RWPE1 (cell line): ENCODE measurements at regions not wholly inside any gene's neighbourhood (a gene's known extent, or its start where the extent isn't known, plus 50 kb on each side); places are given as distances from the start of the nearest gene placed in this dataset.
"Not testable (repeated sequence)": the region's sequence is repeated elsewhere in the genome, so short reads cannot be mapped to it uniquely, and the experiment has no call there.

ENCODE experiments used
- CTCF ChIA-PET: fragments of 350-600 bp; sonication (Branson Sonifier 250); formaldehyde crosslinking; extraction: SDS; loops from one replicate; lab custom pipeline; 2021; lab: Yijun Ruan, JAX
- POLR2A ChIA-PET: fragments of 400-600 bp; formaldehyde crosslinking; extraction: SDS; loops from one replicate; lab custom pipeline; 2020; ENCODE audit warnings: antibody characterized with exemption; ENCODE audit not compliant: low non-redundant PET; lab: Yijun Ruan, JAX
- DNase-seq: peaks from one replicate; pipeline ENCODE4 v3.0.0; 2012; ENCODE audit warnings: low spot score
- H3K27ac ChIP-seq: fragments of 450-650 bp; 2 replicates; pipeline ENCODE4 v1.5.1; 2017
- CTCF ChIP-seq: fragments of 450-650 bp; conservative IDR thresholded peaks from 2 replicates; pipeline ENCODE4 v1.5.1; 2017; ENCODE audit warnings: low read depth, mild to moderate bottlenecking

- POLR2A ChIA-PET, result no interaction called here
- H3K27ac ChIP-seq, result no peak overlapping the region
- no peak for DNase-seq
- TF ChIP-seq CTCF, result no peak
- CTCF ChIA-PET, result interaction anchor here (0.6 to 0.9 kb wide), 2 partner anchors 59 to 115 kb away, joined by 3 read pairs; no protein-coding TSS in a partner anchor
Measured at GRCh38 chr15:68494573-68495110, 62.7 kb upstream of the ITGA11 start.

GRCh38 chr15:68495221-68495950, 63.4 kb upstream of the ITGA11 start:
- DNase-seq, result no peak
- H3K27ac ChIP-seq, result no peak overlapping the region
- TF ChIP-seq CTCF, result no peak
- CTCF ChIA-PET, result interaction anchor here (0.6 to 0.9 kb wide), 4 partner anchors 59 to 277 kb away, joined by 3 to 6 read pairs (median 4); no protein-coding TSS in a partner anchor
- POLR2A ChIA-PET, result no interaction called here

- POLR2A ChIA-PET, result no interaction called here
- no peak for TF ChIP-seq CTCF
- no peak overlapping the region for H3K27ac ChIP-seq
- DNase-seq, result no peak
- CTCF ChIA-PET, result interaction anchor here (0.6 kb wide), 1 partner anchor 277 kb away, joined by 6 read pairs; no protein-coding TSS in a partner anchor
Measured at GRCh38 chr15:68495981-68496705, 64.2 kb upstream of the ITGA11 start.

GRCh38 chr15:68496751-68497150, 64.8 kb upstream of the ITGA11 start:
- POLR2A ChIA-PET, H3K27ac ChIP-seq, CTCF ChIA-PET, DNase-seq: not testable (repeated sequence)

GRCh38 chr15:68497206-68497910, 65.4 kb upstream of the ITGA11 start:
- no peak for DNase-seq
- no peak for TF ChIP-seq CTCF
- POLR2A ChIA-PET, result no interaction called here
- no peak overlapping the region for H3K27ac ChIP-seq
- CTCF ChIA-PET, result interaction anchor here (0.5 to 0.7 kb wide), 2 partner anchors 57 to 331 kb away, joined by 3 read pairs; no protein-coding TSS in a partner anchor

GRCh38 chr15:68498076-68498475, 66.1 kb upstream of the ITGA11 start:
- no peak for DNase-seq
- ChIA-PET CTCF (interaction anchor here (0.5 to 0.7 kb wide), 2 partner anchors 56 to 160 kb away, joined by 3 read pairs; no protein-coding TSS in a partner anchor), POLR2A (no interaction called here)
- no peak for TF ChIP-seq CTCF
- H3K27ac ChIP-seq, result no peak overlapping the region
